Astrocyte (in vitro differentiated cells and primary cell): ENCODE measurements at regions not wholly inside any gene's neighbourhood (a gene's known extent, or its start where the extent isn't known, plus 50 kb on each side); places are given as distances from the start of the nearest gene placed in this dataset.

Experiments used
- DNase-seq: peaks from one replicate; pipeline ENCODE4 v3.0.0-alpha.2; 2010; ENCODE audit warnings: low read depth
- FAIRE-seq: peaks from 2 replicates; lab custom pipeline; 2011; peaks lifted over from hg19 to GRCh38; lab: Jason Lieb, UNC
- H2AFZ ChIP-seq: 2 replicates; pipeline ENCODE4 v1.6.0; 2012; ENCODE audit warnings: low read depth, low read length, inconsistent platforms
- H3K27ac ChIP-seq: 2 replicates; pipeline ENCODE4 v1.5.1; 2011; ENCODE audit warnings: low read depth, low read length, inconsistent platforms
- H3K27me3 ChIP-seq: 2 replicates; pipeline ENCODE4 v1.6.0; 2011; ENCODE audit warnings: low read length, inconsistent platforms; ENCODE audit not compliant: insufficient read depth
- H3K36me3 ChIP-seq: 2 replicates; pipeline ENCODE4 v1.5.1; 2011; ENCODE audit warnings: low read length, inconsistent platforms; ENCODE audit not compliant: insufficient read depth
- H3K4me1 ChIP-seq: 2 replicates; pipeline ENCODE4 v1.5.1; 2011; ENCODE audit warnings: low read length, inconsistent platforms; ENCODE audit not compliant: insufficient read depth
- H3K4me2 ChIP-seq: 2 replicates; pipeline ENCODE4 v1.6.0; 2012; ENCODE audit warnings: low read length, inconsistent platforms
- H3K4me3 ChIP-seq: 2 replicates; pipeline ENCODE4 v1.5.1; 2011; ENCODE audit warnings: low read depth, mild to moderate bottlenecking, low read length, inconsistent platforms; ENCODE audit not compliant: insufficient read depth
- H3K79me2 ChIP-seq: 2 replicates; pipeline ENCODE4 v1.6.0; 2012; ENCODE audit warnings: mild to moderate bottlenecking, low read length, inconsistent platforms; ENCODE audit not compliant: insufficient read depth
- H3K9ac ChIP-seq: 2 replicates; pipeline ENCODE4 v1.6.0; 2012; ENCODE audit warnings: mild to moderate bottlenecking, low read length, inconsistent platforms
- H3K9me3 ChIP-seq: 2 replicates; pipeline ENCODE4 v1.5.1; 2012; ENCODE audit warnings: low read depth, mild to moderate bottlenecking, low read length, inconsistent platforms; ENCODE audit not compliant: insufficient read depth
- H4K20me1 ChIP-seq: 2 replicates; pipeline ENCODE4 v1.6.0; 2012; ENCODE audit warnings: low read length, inconsistent platforms; ENCODE audit not compliant: insufficient read depth
- H3K27ac Mint-ChIP-seq: one replicate; pipeline ENCODE4 v1.8.0; 2021; ENCODE audit warnings: mild to moderate bottlenecking, mixed read lengths; ENCODE audit not compliant: unreplicated experiment
- H3K27me3 Mint-ChIP-seq: one replicate; pipeline ENCODE4 v1.8.0; 2021; ENCODE audit warnings: low read depth, mixed read lengths; ENCODE audit not compliant: unreplicated experiment
- H3K36me3 Mint-ChIP-seq: one replicate; pipeline ENCODE4 v1.8.0; 2021; ENCODE audit warnings: low read depth, mixed read lengths; ENCODE audit not compliant: unreplicated experiment
- H3K4me1 Mint-ChIP-seq: one replicate; pipeline ENCODE4 v1.8.0; 2021; ENCODE audit warnings: low read depth, mixed read lengths; ENCODE audit not compliant: unreplicated experiment
- H3K4me3 Mint-ChIP-seq: one replicate; pipeline ENCODE4 v1.8.0; 2021; ENCODE audit warnings: mild to moderate bottlenecking, moderate library complexity, mixed read lengths; ENCODE audit not compliant: unreplicated experiment
- H3K9me3 Mint-ChIP-seq: one replicate; pipeline ENCODE4 v1.8.0; 2021; ENCODE audit warnings: mild to moderate bottlenecking, mixed read lengths; ENCODE audit not compliant: unreplicated experiment
- EZH2 ChIP-seq: IDR thresholded peaks from 2 replicates; pipeline ENCODE4 v1.6.1; 2012; ENCODE audit warnings: mild to moderate bottlenecking, low read length, inconsistent platforms; ENCODE audit not compliant: insufficient read depth
- TF ChIP-seq, protein P1 (sequence below): IDR thresholded peaks from 2 replicates; pipeline ENCODE4 v1.5.1; 2011; ENCODE audit warnings: low read depth, mild to moderate bottlenecking, inconsistent platforms, low read length, moderate library complexity; ENCODE audit not compliant: insufficient read depth

DNA sequence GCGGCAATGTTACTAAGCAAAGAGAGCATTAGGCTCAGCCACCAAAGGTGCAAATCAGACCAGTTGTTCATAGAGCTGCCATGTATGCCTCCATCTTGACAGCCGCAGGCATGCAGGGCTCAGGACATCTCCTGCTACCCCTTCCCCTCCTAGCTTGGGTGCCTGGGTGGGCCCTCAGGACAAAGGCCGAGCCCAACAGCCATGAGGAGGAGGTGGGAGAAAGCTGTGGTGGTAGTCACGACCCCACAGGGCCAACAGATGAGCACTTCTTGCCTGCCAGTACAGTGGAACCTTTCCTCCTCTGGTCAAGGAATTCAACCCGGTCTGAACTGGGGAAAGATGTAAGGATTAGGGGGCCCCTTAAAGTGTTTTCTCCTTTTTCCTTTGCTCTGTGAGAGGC is 386.4 kb upstream of the SLITRK6 start:
- no peak overlapping the region for H3K4me3 Mint-ChIP-seq
- H3K27me3 ChIP-seq: no peaks in the 10 kb centered on the region
- no peaks in the 10 kb centered on the region for H3K4me1 Mint-ChIP-seq
- H3K9me3 Mint-ChIP-seq: peaks cover 5% of the 10 kb centered on the region
- H3K27me3 Mint-ChIP-seq: no peaks in the 10 kb centered on the region
- no peaks in the 10 kb centered on the region for H3K36me3 ChIP-seq
- H3K36me3 Mint-ChIP-seq: no peaks in the 10 kb centered on the region
- no peak for TF ChIP-seq EZH2
- TF ChIP-seq, protein P1, sequence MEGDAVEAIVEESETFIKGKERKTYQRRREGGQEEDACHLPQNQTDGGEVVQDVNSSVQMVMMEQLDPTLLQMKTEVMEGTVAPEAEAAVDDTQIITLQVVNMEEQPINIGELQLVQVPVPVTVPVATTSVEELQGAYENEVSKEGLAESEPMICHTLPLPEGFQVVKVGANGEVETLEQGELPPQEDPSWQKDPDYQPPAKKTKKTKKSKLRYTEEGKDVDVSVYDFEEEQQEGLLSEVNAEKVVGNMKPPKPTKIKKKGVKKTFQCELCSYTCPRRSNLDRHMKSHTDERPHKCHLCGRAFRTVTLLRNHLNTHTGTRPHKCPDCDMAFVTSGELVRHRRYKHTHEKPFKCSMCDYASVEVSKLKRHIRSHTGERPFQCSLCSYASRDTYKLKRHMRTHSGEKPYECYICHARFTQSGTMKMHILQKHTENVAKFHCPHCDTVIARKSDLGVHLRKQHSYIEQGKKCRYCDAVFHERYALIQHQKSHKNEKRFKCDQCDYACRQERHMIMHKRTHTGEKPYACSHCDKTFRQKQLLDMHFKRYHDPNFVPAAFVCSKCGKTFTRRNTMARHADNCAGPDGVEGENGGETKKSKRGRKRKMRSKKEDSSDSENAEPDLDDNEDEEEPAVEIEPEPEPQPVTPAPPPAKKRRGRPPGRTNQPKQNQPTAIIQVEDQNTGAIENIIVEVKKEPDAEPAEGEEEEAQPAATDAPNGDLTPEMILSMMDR: no peak
- FAIRE-seq (no peak), DNase-seq (no peak)
- no peak overlapping the region for H3K27ac ChIP-seq
- no peaks in the 10 kb centered on the region for H3K79me2 ChIP-seq
- H3K9me3 ChIP-seq: no peaks in the 10 kb centered on the region
- H3K9ac ChIP-seq: no peak overlapping the region
- H3K4me3 ChIP-seq: no peak overlapping the region
- no peak overlapping the region for H3K4me2 ChIP-seq
- no peak overlapping the region for H3K27ac Mint-ChIP-seq
- H4K20me1 ChIP-seq: no peaks in the 10 kb centered on the region
- no peak overlapping the region for H2AFZ ChIP-seq
- H3K4me1 ChIP-seq: no peaks in the 10 kb centered on the region

DNA sequence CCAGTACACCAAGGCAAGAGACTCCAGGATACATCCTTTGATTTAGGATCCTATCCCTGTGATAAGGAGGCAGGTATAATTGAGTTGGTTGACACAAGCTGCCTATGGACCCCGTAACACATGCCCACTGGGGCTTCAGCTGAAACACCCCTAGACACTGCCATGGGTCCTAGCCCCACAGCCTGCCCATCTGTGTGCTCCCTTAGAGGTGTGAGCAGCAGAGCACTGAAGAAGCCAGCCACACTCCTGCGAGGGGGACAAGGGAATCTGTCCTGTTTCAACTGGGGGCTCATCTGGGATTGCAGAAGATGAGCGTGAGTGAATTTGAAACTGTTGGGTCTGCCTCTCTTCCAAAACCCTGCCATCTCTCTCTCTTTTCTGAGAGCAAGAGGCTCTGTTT is 385.9 kb upstream of the SLITRK6 start:
- Histone ChIP-seq H2AFZ (no peak overlapping the region), H3K36me3 (no peaks in the 10 kb centered on the region), H3K27me3 (no peaks in the 10 kb centered on the region), H3K4me1 (no peaks in the 10 kb centered on the region), H3K9me3 (no peaks in the 10 kb centered on the region), H3K79me2 (no peaks in the 10 kb centered on the region), H3K9ac (no peak overlapping the region), H3K4me2 (no peak overlapping the region), H3K27ac (no peak overlapping the region), H4K20me1 (no peaks in the 10 kb centered on the region), H3K4me3 (no peak overlapping the region)
- Mint-ChIP-seq H3K27me3 (no peaks in the 10 kb centered on the region), H3K27ac (no peak overlapping the region), H3K9me3 (peaks cover 5% of the 10 kb centered on the region), H3K4me3 (no peak overlapping the region), H3K4me1 (no peaks in the 10 kb centered on the region), H3K36me3 (no peaks in the 10 kb centered on the region)
- DNase-seq (no peak), FAIRE-seq (no peak)
- TF ChIP-seq, protein P1: no peak
- TF ChIP-seq EZH2: no peak

GRCh38 chr13:86174622-86175021 is 375.4 kb upstream of the SLITRK6 start:
- Histone ChIP-seq H3K4me1 (no peaks in the 10 kb centered on the region), H3K79me2 (no peaks in the 10 kb centered on the region), H3K27me3 (no peaks in the 10 kb centered on the region), H3K4me2 (no peak overlapping the region), H3K36me3 (no peaks in the 10 kb centered on the region), H2AFZ (no peak overlapping the region), H3K4me3 (no peak overlapping the region), H3K9ac (no peak overlapping the region), H3K27ac (no peak overlapping the region), H3K9me3 (no peaks in the 10 kb centered on the region), H4K20me1 (no peaks in the 10 kb centered on the region)
- DNase-seq (no peak), FAIRE-seq (no peak)
- Mint-ChIP-seq H3K4me1 (no peaks in the 10 kb centered on the region), H3K9me3 (no peaks in the 10 kb centered on the region), H3K27me3 (no peaks in the 10 kb centered on the region), H3K36me3 (no peaks in the 10 kb centered on the region), H3K27ac (no peak overlapping the region), H3K4me3 (no peak overlapping the region)
- TF ChIP-seq EZH2: no peak
- TF ChIP-seq, protein P1: no peak
